GM20000 (cell line): ENCODE measurements at regions not wholly inside any gene's neighbourhood (a gene's known extent, or its start where the extent isn't known, plus 50 kb on each side); places are given as distances from the start of the nearest gene placed in this dataset.

Source experiments
- DNase-seq: peaks from one replicate; pipeline ENCODE4 v3.0.0; 2012; ENCODE audit warnings: low spot score
- CTCF ChIP-seq: IDR thresholded peaks from 2 replicates; pipeline ENCODE4 v1.5.1; 2012; ENCODE audit warnings: mild to moderate bottlenecking, control low read depth; ENCODE audit errors: extremely low read depth, missing control alignments

GRCh38 chr6:156455847-156456246 is 321.3 kb upstream of the ARID1B start:
- no peak for TF ChIP-seq CTCF
- DNase-seq = no peak

DNA sequence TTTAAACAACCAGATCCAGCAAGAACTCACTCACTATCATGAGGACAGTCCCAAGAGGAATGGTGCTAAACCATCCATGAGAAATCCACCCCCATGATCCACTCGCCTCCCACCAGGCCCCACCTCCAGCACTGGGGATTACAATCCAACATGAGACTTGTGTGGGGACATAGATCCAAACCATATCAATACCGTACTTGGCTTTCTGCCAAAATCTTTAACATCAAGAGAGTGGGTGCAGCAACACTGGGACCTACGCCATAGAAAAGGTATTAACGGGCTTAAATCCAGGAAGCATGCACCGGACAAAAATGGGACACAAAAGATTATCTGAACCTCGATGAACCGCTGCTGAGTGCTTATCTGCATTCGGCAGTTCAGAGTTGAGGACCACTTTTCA is 322.3 kb upstream of the ARID1B start:
- no peak for DNase-seq

GRCh38 chr6:156451726-156452125 is 325.5 kb upstream of the ARID1B start:
- DNase-seq = no peak
- no peak for TF ChIP-seq CTCF

More for the DNA sequence above, 322.3 kb upstream of the ARID1B start:
- no peak for TF ChIP-seq CTCF

GRCh38 chr6:156451088-156451487 is 326.1 kb upstream of the ARID1B start:
- no peak for DNase-seq
- TF ChIP-seq CTCF = no peak

- TF ChIP-seq CTCF = no peak
- DNase-seq = no peak
Observed at GRCh38 chr6:156450421-156450820, 326.8 kb upstream of the ARID1B start.

- TF ChIP-seq CTCF = no peak
Observed at GRCh38 chr6:156449569-156449968, 327.6 kb upstream of the ARID1B start.

DNA sequence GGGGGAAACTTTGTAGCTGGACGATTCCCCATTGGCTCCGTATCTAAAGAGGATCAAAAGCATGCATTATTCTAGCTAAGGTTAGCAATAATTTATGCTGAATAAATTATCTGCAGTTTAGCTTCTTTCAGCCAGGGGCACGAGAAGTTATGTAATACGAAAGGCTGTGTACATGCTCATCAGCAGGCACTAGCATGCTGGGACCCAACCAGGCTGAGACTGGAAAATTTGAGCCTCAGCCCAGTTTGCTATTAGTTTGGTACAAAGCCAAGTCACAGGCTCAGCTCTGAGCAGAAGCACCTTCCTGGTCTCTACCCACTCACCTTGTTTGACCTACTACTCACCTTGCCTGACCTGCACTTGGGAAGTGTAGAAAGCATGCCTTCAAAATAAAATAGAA is 328.1 kb upstream of the ARID1B start:
- DNase-seq = no peak

More at GRCh38 chr6:156449569-156449968, 327.6 kb upstream of the ARID1B start:
- no peak for DNase-seq

More for the DNA sequence above, 328.1 kb upstream of the ARID1B start:
- no peak for TF ChIP-seq CTCF
